GM04503 (cell line): ENCODE measurements at regions not wholly inside any gene's neighbourhood (a gene's known extent, or its start where the extent isn't known, plus 50 kb on each side); places are given as distances from the start of the nearest gene placed in this dataset.
"Not testable (repeated sequence)": the region's sequence is repeated elsewhere in the genome, so short reads cannot be mapped to it uniquely, and the experiment has no call there.

Experiments
- DNase-seq: peaks from one replicate; pipeline ENCODE4 v3.0.0-alpha.2; 2012; ENCODE audit warnings: low read depth

- DNase-seq, result no peak
These were observed 313.5 kb downstream of the RPLP1 start for GRCh38 chr15:69766156-69766555.

- DNase-seq, result no peak
These were observed 314.6 kb downstream of the RPLP1 start for GRCh38 chr15:69767191-69767590.

DNA sequence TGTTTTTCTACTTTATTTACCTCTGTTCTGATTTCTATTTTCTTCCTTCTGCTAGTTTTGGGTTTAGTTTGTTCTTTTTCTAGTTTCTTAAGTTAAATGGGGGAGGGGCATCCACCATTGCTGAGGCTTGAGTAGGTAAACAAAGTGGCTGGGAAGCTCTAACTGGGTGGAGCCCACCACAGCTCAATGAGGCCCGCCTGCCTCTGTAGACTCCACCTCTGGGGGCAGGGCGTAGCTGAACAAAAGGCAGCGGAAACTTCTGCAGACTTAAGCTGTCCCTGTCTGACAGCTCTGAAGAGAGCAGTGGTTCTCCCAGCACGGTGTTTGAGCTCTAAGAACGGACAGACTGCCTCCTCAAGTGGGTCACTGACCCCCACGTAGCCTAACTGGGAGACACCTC, 316.7 kb downstream of the RPLP1 start:
- not testable (repeated sequence) for DNase-seq

DNA sequence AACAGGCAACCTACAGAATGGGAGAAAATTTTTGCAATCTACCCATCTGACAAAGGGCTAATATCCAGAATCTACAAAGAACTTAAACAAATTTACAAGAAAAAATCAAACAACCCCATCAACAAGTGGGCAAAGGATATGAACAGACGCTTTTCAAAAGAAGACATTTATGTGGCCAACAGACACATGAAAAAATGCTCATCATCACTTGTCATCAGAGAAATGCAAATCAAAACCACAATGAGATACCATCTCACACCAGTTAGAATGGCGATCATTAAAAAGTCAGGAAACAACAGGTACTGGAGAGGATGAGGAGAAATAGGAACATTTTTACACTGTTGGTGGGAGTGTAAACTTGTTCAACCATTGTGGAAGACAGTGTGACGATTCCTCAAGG, 321.6 kb downstream of the RPLP1 start:
- DNase-seq, result not testable (repeated sequence)

- not testable (repeated sequence) for DNase-seq
These were observed 322.1 kb downstream of the RPLP1 start for GRCh38 chr15:69774711-69775110.

DNA sequence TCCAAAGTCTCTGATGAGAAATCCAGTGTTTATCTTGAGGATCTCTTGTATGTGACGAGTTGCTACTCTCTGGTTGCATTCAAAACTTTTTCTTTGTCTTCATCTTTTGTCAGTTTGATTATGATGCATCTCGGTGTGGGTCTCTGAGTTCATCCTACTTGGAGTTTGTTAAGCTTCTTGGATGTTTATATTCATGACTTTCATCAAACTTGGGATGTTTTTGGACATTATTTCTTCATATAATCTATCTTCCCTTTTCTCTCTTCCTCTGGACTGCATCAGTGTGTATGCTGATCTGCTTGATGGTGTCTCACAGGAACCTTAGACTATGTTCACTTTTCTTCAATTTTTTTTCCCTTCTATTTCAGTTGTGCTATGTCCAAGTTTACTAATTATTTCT, 320.4 kb downstream of the TLE3 start:
- no peak for DNase-seq

DNA sequence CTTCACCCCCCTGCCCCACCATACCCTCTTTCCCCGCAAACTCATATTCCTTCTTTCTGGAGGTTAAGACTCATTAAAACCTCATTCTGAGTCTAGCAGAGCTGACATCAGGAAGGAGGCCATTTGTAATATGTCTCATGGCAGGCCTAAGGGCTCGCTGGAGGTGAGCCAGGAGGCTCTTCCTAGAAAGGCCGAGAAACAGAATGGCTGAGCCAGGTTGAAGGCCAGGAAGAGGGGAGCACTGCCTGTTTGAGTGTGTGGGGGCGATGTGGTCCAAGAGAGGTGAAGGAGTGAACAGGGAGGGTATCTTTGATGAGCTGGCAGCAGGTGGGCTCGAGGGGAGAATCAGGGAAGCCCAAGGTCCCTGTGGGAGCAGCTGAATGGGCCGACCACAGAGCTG, 317.3 kb downstream of the TLE3 start:
- no peak for DNase-seq

- no peak for DNase-seq
These were observed 316.7 kb downstream of the TLE3 start for GRCh38 chr15:69780981-69781380.

GRCh38 chr15:69781411-69782125, 316.1 kb downstream of the TLE3 start:
- no peak for DNase-seq

- DNase-seq, result no peak
These were observed 315.5 kb downstream of the TLE3 start for GRCh38 chr15:69782139-69782658.

GRCh38 chr15:69782809-69783208, 314.9 kb downstream of the TLE3 start:
- DNase-seq, result no peak

- DNase-seq, result no peak
These were observed 314.5 kb downstream of the TLE3 start for GRCh38 chr15:69783211-69783610.

DNA sequence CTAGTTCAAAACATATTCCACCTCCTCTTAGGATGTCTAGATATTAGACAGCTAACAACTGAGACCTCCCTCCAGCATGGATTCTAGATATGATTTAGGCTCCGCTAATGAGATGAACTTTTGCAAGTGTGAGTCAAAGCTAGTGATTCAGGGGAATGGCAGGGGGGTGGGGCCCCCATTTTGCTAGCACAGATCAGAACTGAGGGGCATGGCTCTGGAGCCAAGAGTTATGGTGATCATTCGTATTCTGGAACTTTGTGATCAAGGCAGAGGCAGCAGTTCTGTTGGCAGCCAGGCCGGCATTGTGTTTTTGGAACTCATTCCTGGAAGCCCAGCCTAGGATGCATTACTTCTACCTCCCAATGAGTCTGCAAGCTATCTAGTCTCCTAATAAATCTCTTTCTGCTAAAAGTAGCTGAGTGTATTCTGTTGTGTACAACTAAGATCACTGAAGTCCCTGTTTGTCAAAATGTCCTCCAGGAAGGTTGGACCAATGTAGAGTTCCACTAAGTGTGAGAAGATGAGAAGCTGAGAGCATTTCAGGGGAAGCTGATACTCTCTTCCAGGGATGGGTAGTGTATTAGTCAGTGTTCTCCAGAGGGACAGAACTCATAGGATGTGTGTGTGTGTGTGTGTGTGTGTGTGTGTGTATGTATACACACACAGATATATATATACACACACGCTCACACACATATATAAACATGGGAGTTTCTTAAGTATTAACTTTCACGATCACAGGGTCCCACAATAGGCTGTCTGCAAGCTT, 312.7 kb downstream of the TLE3 start:
- no peak for DNase-seq

DNA sequence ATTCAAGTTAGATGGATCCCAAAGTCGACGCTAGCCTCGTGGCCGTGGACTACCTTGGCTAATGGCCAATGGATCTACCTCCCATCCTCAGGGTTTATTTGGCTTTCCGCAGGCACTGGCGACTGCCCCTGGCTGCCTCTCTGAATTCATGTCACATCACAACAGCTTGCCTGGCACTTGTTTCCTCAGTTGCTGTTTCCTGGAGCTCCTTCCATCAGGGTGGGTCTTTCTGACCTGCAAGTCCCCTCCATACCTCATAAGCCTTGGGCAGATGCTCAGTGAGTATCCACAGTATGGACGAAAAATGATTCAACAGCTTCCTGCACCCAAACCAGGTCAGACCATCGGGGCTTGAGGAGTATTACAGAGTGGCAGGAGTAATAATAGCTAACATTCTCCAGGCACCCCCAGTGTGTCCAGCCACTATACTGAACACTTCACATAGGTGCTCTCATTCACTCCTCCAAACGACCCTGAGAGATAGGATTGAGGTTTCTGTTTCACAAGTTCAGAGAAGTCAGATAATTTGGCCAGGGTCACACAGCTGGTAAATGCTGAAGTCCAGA, 311.5 kb downstream of the TLE3 start:
- no peak for DNase-seq

DNA sequence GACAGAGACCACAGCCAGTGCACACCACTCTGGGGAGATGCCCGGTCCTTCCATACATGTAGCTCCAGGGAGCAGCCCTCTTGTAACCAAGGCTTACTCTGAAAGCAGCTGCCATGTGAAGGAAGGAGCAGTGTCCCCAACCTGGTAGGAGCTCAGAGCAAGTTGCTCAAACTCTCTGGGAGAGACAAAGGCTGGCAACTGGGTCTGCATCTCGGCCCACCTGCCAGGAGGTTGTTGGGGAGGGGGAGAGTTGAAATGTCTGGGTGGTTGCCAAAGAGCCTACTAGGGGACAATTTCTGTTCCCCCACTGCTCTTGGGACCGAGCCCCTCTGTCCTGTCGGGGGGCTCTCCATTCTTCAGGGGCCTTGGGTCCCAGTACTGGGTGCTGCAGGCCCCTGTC, 309.9 kb downstream of the TLE3 start:
- DNase-seq, result no peak

DNA sequence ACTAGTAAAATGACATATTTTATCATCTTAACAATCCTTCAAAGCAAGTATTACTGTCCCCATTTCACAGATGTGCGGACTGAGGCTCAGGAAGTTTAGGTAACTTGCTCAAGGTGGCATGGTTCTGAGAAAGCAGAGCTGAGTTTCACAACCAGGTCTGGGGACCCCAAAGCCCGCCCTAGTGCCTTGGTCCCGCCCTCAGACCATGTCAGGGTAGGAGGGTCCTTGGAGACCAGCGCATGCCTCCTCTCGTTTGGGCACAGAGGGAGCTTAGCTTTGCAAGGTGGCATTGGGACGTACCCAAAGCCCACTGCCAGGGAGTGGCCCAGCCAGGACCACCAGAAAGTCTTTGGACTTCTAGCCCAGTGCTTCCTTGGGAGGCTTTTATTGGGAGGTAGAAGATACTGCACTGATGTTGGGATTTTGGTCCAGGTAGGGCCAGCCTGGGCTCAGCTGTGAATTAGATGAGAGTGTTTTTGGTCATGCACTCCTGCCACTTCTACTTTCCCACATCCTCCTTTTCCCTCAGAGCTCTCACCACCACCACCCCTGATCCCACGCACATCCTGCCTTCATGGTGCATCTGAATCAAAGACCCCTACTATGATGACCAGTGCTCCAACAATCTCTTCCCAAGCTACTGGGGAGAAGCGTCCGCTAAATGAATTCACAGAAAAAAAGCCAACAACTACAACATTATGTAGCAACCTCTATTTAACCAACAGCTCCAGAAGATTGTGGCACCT, 307.9 kb downstream of the TLE3 start:
- DNase-seq, result no peak

- no peak for DNase-seq
These were observed 307.1 kb downstream of the TLE3 start for GRCh38 chr15:69790632-69791031.

- DNase-seq, result no peak
These were observed 304.9 kb downstream of the TLE3 start for GRCh38 chr15:69792823-69793222.

- DNase-seq, result no peak
These were observed 304.3 kb downstream of the TLE3 start for GRCh38 chr15:69793431-69793780.

DNA sequence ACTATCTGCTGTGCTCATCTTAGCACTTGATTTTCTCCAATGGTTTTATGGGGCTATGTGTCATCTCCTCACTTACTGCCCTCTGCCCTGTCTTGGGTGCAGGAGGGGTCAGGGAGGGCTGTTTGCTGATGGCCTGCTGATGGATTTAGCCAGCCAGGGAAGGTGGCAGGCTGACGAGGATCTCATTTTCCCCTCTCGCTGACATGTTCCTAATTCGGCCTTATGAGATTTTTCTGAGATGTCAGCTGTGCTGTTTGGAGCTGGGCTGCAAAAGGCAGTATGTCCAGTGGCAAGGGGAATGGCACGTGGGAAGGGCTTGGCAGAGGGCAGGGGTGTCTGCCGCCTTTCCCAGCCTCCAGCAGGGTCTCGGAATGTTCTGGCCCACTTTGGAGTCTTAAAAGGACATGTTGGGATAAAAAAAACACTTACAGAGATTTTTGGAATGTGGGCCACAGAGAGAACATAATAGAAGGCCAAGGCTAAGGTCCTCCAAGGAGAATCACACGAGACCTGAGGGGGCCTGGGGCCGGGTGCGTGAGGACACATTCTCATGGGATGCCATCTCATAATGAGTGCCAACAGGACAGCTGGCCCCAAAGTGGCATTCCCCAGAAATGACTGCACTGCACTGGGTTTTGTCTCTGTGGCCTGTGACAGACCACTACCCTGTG, 303.8 kb downstream of the TLE3 start:
- no peak for DNase-seq

DNA sequence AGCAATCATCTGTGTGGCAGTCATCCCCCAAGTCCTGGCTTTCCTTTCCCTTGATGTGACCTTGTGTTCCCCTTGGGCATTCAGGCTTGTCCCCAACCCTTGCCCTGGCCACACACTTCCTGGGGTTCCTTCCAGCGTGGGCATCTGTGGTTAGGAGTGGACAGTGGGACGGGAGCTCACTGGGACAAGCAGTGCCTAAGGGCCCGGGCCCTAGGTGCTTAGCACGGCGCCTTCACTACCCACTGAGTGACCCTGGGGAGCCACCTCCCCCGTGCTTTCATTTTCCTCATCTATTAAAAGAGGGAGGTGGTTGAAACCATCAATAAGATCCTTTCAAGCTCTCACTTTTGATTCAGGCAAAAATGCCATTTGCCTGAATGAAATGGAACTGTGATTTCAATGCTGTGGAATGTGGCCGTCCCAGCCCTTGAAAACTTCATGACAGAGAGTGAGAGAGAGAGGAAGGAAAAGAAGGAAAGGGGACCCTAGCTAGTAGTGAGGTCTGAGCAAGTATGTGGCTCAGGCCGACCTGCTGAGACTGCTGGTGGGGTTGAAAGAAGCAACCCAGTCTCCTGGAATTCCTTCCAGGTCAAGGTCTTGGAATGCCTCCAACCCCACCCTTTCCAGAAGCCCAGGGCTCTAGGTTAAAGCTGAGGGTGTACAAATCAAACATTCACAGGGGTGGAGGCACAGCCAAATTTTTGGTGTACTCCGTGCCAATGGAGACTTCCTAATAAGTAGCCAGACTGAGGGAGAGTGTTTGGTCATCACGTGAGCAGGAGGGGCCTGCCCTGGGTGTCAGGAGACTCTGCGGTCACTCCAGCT, 302.9 kb downstream of the TLE3 start:
- peak; percentile 46 for DNase-seq
